ENCODE measurements at regions not wholly inside any gene's neighbourhood (a gene's known extent, or its start where the extent isn't known, plus 50 kb on each side); places are given as distances from the start of the nearest gene placed in this dataset.

DNA sequence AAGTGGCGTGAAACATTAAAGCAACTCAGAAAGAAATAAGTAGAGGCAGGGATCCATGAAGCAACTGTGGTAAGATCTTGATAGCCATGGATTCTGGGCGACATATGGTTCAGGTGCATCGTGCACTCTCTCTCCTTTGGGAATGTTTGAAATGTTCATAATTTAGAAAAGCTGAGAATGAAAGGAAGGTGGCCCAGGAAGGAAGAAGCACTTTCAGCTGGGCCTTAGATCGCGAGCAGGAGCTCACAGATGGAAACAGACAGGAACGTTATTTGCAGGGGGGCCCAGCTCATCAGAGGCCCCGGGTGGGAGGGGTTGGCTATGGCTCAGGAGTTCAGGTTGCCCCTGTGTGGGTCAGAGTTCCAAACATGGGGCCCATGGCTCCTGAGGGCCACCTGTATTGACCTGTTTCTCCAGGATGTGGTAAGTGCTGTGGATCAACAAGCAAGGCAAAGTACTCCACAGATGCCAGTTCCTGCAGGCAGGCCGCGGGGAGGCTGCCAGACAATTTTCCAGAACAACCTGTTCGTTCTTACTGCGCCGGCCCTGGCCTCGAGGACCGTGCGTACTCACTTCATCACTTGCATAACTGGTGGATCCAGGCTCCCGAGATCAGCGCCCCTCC lies 253.2 kb downstream of the TOMM20 start:
- Histone ChIP-seq H3K4me2 (ENCODE audit: low read length) (no peak overlapping the region), H3K79me2 (ENCODE audit: insufficient read depth, low read depth, low read length) (no peaks in the 10 kb centered on the region), H3K27ac (ENCODE audit: low read depth, low read length, poor library complexity, severe bottlenecking) (no peak overlapping the region), H3K9me3 (ENCODE audit: low read length) (no peaks in the 10 kb centered on the region), H3K4me3 (ENCODE audit: low read depth, low read length, poor library complexity, severe bottlenecking) (no peak overlapping the region), H3K36me3 (ENCODE audit: insufficient read depth, low read length) (no peaks in the 10 kb centered on the region), H4K20me1 (ENCODE audit: insufficient read depth, low read length) (no peaks in the 10 kb centered on the region), H2AFZ (ENCODE audit: low read length) (no peak overlapping the region), H3K9me2 (ENCODE audit: insufficient read depth, low read length) (no peaks in the 10 kb centered on the region), H3K4me1 (ENCODE audit: insufficient read depth, low read length, poor library complexity, severe bottlenecking) (peaks cover 8% of the 10 kb centered on the region)
- DNase-seq (ENCODE audit: low spot score), result no peak
- intact Hi-C loops (cut with micrococcal nuclease; ENCODE audit: unreplicated experiment), result loop anchor here (10.0 kb wide), 1 partner anchor 261 kb away; the partner anchor contains the start of gene IRF2BP2
- TF ChIP-seq EZH2phosphoT487 (IDR thresholded peaks at IDR 0.05; ENCODE audit: borderline replicate concordance, low read depth, low read length), result no peak
- TF ChIP-seq, protein P1, sequence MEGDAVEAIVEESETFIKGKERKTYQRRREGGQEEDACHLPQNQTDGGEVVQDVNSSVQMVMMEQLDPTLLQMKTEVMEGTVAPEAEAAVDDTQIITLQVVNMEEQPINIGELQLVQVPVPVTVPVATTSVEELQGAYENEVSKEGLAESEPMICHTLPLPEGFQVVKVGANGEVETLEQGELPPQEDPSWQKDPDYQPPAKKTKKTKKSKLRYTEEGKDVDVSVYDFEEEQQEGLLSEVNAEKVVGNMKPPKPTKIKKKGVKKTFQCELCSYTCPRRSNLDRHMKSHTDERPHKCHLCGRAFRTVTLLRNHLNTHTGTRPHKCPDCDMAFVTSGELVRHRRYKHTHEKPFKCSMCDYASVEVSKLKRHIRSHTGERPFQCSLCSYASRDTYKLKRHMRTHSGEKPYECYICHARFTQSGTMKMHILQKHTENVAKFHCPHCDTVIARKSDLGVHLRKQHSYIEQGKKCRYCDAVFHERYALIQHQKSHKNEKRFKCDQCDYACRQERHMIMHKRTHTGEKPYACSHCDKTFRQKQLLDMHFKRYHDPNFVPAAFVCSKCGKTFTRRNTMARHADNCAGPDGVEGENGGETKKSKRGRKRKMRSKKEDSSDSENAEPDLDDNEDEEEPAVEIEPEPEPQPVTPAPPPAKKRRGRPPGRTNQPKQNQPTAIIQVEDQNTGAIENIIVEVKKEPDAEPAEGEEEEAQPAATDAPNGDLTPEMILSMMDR (conservative IDR thresholded peaks at IDR 0.05; ENCODE audit: low read length), result no peak
- BruUV-seq (replicated peaks), result no TSS peak
- ChIA-PET POLR2A (interaction anchor here (0.5 kb wide), 1 partner anchor 85 kb away, joined by 5 read pairs; no protein-coding TSS in a partner anchor), CTCF (ENCODE audit: unreplicated experiment) (interaction anchor here (1.6 kb wide), 1 partner anchor 32 kb away, joined by 4 read pairs; no protein-coding TSS in a partner anchor)

DNA sequence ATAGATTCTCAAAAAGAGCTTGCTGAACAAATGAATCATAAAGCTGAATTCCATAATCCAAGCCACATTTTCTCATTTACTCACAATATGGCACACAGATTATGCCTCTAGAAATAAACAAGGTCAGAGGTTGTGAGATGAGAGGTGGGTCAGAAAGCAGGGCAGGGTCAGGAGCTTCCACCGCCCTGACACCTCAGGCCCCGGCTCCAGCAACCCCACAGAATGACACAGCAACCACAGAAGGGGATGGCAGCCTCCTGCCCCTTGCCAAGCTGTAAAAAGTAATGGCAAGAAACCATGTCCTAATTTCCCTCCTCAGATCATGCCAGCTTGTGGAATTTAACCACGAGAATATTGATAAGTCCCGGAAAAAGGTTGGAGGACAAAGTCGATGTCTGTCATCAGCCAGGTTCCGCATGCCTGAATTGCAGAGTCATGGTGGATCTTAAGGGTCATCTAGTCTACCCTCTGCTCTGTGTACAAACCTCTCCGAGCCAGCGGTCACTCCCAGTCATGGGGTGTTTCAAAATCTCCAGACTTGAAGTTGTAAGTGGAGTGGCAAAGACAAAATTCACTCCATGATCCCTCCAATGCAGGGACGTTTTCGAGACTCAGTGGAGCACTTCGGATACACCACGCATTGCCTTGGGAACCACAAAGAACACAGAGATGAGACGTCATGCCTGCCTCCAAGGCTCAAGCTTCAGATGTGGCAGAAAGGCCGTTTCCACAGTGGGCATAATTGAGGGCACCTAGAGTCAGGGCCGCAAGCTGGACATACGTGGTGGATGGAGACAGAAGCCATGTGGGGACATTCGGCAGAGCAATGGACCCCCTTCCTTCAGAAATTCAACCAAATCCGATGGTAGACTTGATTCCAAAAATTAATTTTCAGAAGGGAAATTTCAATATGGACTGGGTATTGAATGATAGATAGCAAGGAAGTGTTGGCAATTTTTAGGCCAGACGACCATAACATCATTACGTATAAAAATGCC lies 254.0 kb downstream of the TOMM20 start:
- Histone ChIP-seq H2AFZ (ENCODE audit: low read length) (no peak overlapping the region), H3K4me2 (ENCODE audit: low read length) (no peak overlapping the region), H3K9me3 (ENCODE audit: low read length) (no peaks in the 10 kb centered on the region), H3K4me1 (ENCODE audit: insufficient read depth, low read length, poor library complexity, severe bottlenecking) (peaks cover 7% of the 10 kb centered on the region), H3K27ac (ENCODE audit: low read depth, low read length, poor library complexity, severe bottlenecking) (no peak overlapping the region), H3K9me2 (ENCODE audit: insufficient read depth, low read length) (no peaks in the 10 kb centered on the region), H3K4me3 (ENCODE audit: low read depth, low read length, poor library complexity, severe bottlenecking) (no peak overlapping the region), H4K20me1 (ENCODE audit: insufficient read depth, low read length) (no peaks in the 10 kb centered on the region), H3K36me3 (ENCODE audit: insufficient read depth, low read length) (no peaks in the 10 kb centered on the region), H3K79me2 (ENCODE audit: insufficient read depth, low read depth, low read length) (no peaks in the 10 kb centered on the region)
- intact Hi-C loops (cut with micrococcal nuclease; ENCODE audit: unreplicated experiment), result loop anchor here (10.0 kb wide), 1 partner anchor 260 kb away; the partner anchor contains the start of gene IRF2BP2
- ChIA-PET POLR2A (interaction anchor here (0.5 to 0.6 kb wide), 2 partner anchors 91 to 170 kb away, joined by 4 read pairs; no protein-coding TSS in a partner anchor), CTCF (ENCODE audit: unreplicated experiment) (interaction anchor here (1.6 kb wide), 1 partner anchor 33 kb away, joined by 4 read pairs; no protein-coding TSS in a partner anchor)
- DNase-seq (ENCODE audit: low spot score), result no peak
- BruUV-seq (replicated peaks), result no TSS peak
- TF ChIP-seq EZH2phosphoT487 (IDR thresholded peaks at IDR 0.05; ENCODE audit: borderline replicate concordance, low read depth, low read length), result no peak
- TF ChIP-seq, protein P1 (conservative IDR thresholded peaks at IDR 0.05; ENCODE audit: low read length), result no peak

Measured in OCI-LY7 (cell line).